ENCODE measurements at regions not wholly inside any gene's neighbourhood (a gene's known extent, or its start where the extent isn't known, plus 50 kb on each side); places are given as distances from the start of the nearest gene placed in this dataset.

- no peaks in the 10 kb centered on the region for H3K9me3 ChIP-seq
- no peaks in the 10 kb centered on the region for H3K36me3 ChIP-seq
- no peak for DNase-seq (ENCODE audit: low spot score in 2 of 2)
- no peak overlapping the region for H3K4me3 ChIP-seq
- H3K4me1 ChIP-seq: no peaks in the 10 kb centered on the region
- 85% methylated on average over 11 of the region's 11 CpGs for WGBS
- TF ChIP-seq EP300 (IDR thresholded peaks at IDR 0.05) (no peak), POLR2A (IDR thresholded peaks at IDR 0.05) (no peak), POLR2AphosphoS5 (IDR thresholded peaks at IDR 0.05) (no peak), CTCF (IDR thresholded peaks at IDR 0.05) (no peak)
- H3K27me3 ChIP-seq: no peaks in the 10 kb centered on the region
- no peak overlapping the region for H3K27ac ChIP-seq
Observed at GRCh38 chr2:12543076-12543977, 173.4 kb upstream of the TRIB2 start.

GRCh38 chr2:12543978-12544558 is 172.7 kb upstream of the TRIB2 start:
- no peak overlapping the region for H3K4me3 ChIP-seq
- no peak for DNase-seq (ENCODE audit: low spot score in 2 of 2)
- 76% methylated on average over 7 of the region's 7 CpGs for WGBS
- no peaks in the 10 kb centered on the region for H3K27me3 ChIP-seq
- H3K36me3 ChIP-seq: no peaks in the 10 kb centered on the region
- TF ChIP-seq POLR2AphosphoS5 (IDR thresholded peaks at IDR 0.05) (no peak), POLR2A (IDR thresholded peaks at IDR 0.05) (no peak), EP300 (IDR thresholded peaks at IDR 0.05) (no peak), CTCF (IDR thresholded peaks at IDR 0.05) (no peak)
- H3K9me3 ChIP-seq: no peaks in the 10 kb centered on the region
- no peaks in the 10 kb centered on the region for H3K4me1 ChIP-seq
- no peak overlapping the region for H3K27ac ChIP-seq

- WGBS: 84% methylated on average over 2 of the region's 2 CpGs
- no peak for TF ChIP-seq POLR2AphosphoS5 (IDR thresholded peaks at IDR 0.05)
- TF ChIP-seq CTCF (IDR thresholded peaks at IDR 0.05): no peak
- TF ChIP-seq EP300 (IDR thresholded peaks at IDR 0.05): no peak
- no peak for TF ChIP-seq POLR2A (IDR thresholded peaks at IDR 0.05)
- no peaks in the 10 kb centered on the region for H3K36me3 ChIP-seq
Observed at GRCh38 chr2:12547566-12548170, 169.1 kb upstream of the TRIB2 start.

GRCh38 chr2:12548906-12549305 is 167.8 kb upstream of the TRIB2 start:
- TF ChIP-seq EP300 (IDR thresholded peaks at IDR 0.05) (no peak), POLR2AphosphoS5 (IDR thresholded peaks at IDR 0.05) (no peak), POLR2A (IDR thresholded peaks at IDR 0.05) (no peak), CTCF (IDR thresholded peaks at IDR 0.05) (no peak)
- Histone ChIP-seq H3K27ac (no peak overlapping the region), H3K36me3 (no peaks in the 10 kb centered on the region), H3K4me1 (no peaks in the 10 kb centered on the region), H3K9me3 (no peaks in the 10 kb centered on the region), H3K4me3 (no peak overlapping the region), H3K27me3 (no peaks in the 10 kb centered on the region)
- DNase-seq (ENCODE audit: low spot score in 2 of 2): no peak
- WGBS: 85% methylated on average over 4 of the region's 4 CpGs

More at GRCh38 chr2:12547566-12548170, 169.1 kb upstream of the TRIB2 start:
- Histone ChIP-seq H3K4me3 (no peak overlapping the region), H3K27ac (no peak overlapping the region), H3K27me3 (no peaks in the 10 kb centered on the region), H3K9me3 (no peaks in the 10 kb centered on the region), H3K4me1 (no peaks in the 10 kb centered on the region)
- no peak for DNase-seq (ENCODE audit: low spot score in 2 of 2)

- Histone ChIP-seq H3K9me3 (no peaks in the 10 kb centered on the region), H3K36me3 (no peaks in the 10 kb centered on the region), H3K4me3 (no peak overlapping the region), H3K4me1 (no peaks in the 10 kb centered on the region), H3K27me3 (no peaks in the 10 kb centered on the region), H3K27ac (no peak overlapping the region)
- no peak for DNase-seq (ENCODE audit: low spot score in 2 of 2)
- TF ChIP-seq CTCF (IDR thresholded peaks at IDR 0.05) (no peak), POLR2A (IDR thresholded peaks at IDR 0.05) (no peak), POLR2AphosphoS5 (IDR thresholded peaks at IDR 0.05) (no peak), EP300 (IDR thresholded peaks at IDR 0.05) (no peak)
- 58% methylated on average over 2 of the region's 2 CpGs for WGBS
Observed at GRCh38 chr2:12549641-12550040, 167.1 kb upstream of the TRIB2 start.

Measured in suprapubic skin (tissue), 4 donors.